Neural cell (in vitro differentiated cells): ENCODE measurements at regions not wholly inside any gene's neighbourhood (a gene's known extent, or its start where the extent isn't known, plus 50 kb on each side); places are given as distances from the start of the nearest gene placed in this dataset.

ENCODE experiments used
- H2AFZ ChIP-seq: fragments of 200-600, 300-800 bp; sonication (generic), shearing (Covaris generic); 2 replicates; pipeline ENCODE4 v1.6.0; 2014; ENCODE audit warnings: low read depth, mild to moderate bottlenecking, antibody characterized with exemption, low read length, moderate library complexity
- H3F3A ChIP-seq: fragments of 200-600 bp; shearing (Covaris generic); 2 replicates; pipeline ENCODE4 v1.6.1; 2016; ENCODE audit warnings: mild to moderate bottlenecking, moderate library complexity, mixed read lengths, antibody characterized with exemption, low read length; ENCODE audit not compliant: insufficient read depth, poor library complexity, severe bottlenecking
- H3K27ac ChIP-seq: fragments of 200-600, 300-800 bp; sonication (generic), shearing (Covaris generic); 2 replicates; pipeline ENCODE4 v1.5.1; 2014; ENCODE audit warnings: mild to moderate bottlenecking, low read length, moderate library complexity
- H3K27me3 ChIP-seq: fragments of 300-800, 200-600 bp; sonication (generic), shearing (Covaris generic); 2 replicates; pipeline ENCODE4 v1.6.0; 2014; ENCODE audit warnings: mild to moderate bottlenecking, low read depth, low read length, moderate library complexity; ENCODE audit not compliant: insufficient read depth
- H3K36me3 ChIP-seq: fragments of 300-800, 200-600 bp; sonication (generic), shearing (Covaris generic); 2 replicates; pipeline ENCODE4 v1.5.1; 2014; ENCODE audit warnings: mild to moderate bottlenecking, antibody characterized with exemption, low read length, moderate library complexity; ENCODE audit not compliant: insufficient read depth
- H3K4me2 ChIP-seq: fragments of 300-800, 200-600 bp; sonication (generic), shearing (Covaris generic); 2 replicates; pipeline ENCODE4 v1.6.0; 2014; ENCODE audit warnings: mild to moderate bottlenecking, low read length
- H3K4me3 ChIP-seq: fragments of 300-800, 200-600 bp; sonication (generic), shearing (Covaris generic); 2 replicates; pipeline ENCODE4 v1.5.1; 2014; ENCODE audit warnings: mild to moderate bottlenecking, low read length, moderate library complexity
- H3K79me2 ChIP-seq: fragments of 200-600 bp; shearing (Covaris generic); replicated peaks from 2 replicates; pipeline ENCODE4 v1.6.0; 2014; ENCODE audit warnings: mild to moderate bottlenecking, low read length, moderate library complexity; ENCODE audit not compliant: insufficient read depth
- H3K9ac ChIP-seq: fragments of 300-800, 200-600 bp; sonication (generic), shearing (Covaris generic); 2 replicates; pipeline ENCODE4 v1.6.1; 2016; ENCODE audit warnings: mild to moderate bottlenecking, low read length, mixed read lengths
- H3K9me2 ChIP-seq: fragments of 200-600 bp; shearing (Covaris generic); 2 replicates; pipeline ENCODE4 v1.6.1; 2016; ENCODE audit warnings: mild to moderate bottlenecking, low read length, mixed read lengths; ENCODE audit not compliant: insufficient read depth
- H3K9me3 ChIP-seq: fragments of 200-600, 300-800 bp; sonication (generic), shearing (Covaris generic); 2 replicates; pipeline ENCODE4 v1.6.1; 2016; ENCODE audit warnings: mild to moderate bottlenecking, mixed run types, low read length, moderate library complexity, mixed read lengths
- H4K20me1 ChIP-seq: fragments of 200-600 bp; shearing (Covaris generic); 2 replicates; pipeline ENCODE4 v1.6.1; 2016; ENCODE audit warnings: mild to moderate bottlenecking, mixed run types; ENCODE audit not compliant: insufficient read depth
- CTCF ChIP-seq: fragments of 450-650 bp; IDR thresholded peaks from 2 replicates; pipeline ENCODE4 v1.5.1; 2014; ENCODE audit warnings: antibody characterized with exemption, mild to moderate bottlenecking, moderate library complexity; ENCODE audit not compliant: poor library complexity, severe bottlenecking
- EZH2 ChIP-seq: fragments of 200-600, 300-800 bp; shearing (Covaris generic), sonication (generic); IDR thresholded peaks from 2 replicates; pipeline ENCODE4 v1.6.1; 2014; ENCODE audit warnings: antibody characterized with exemption, low read length, borderline replicate concordance, mild to moderate bottlenecking; ENCODE audit not compliant: insufficient read depth, poor library complexity, severe bottlenecking
- MXI1 ChIP-seq: fragments of 450-650 bp; conservative IDR thresholded peaks from 2 replicates; pipeline ENCODE4 v1.6.1; 2014; ENCODE audit warnings: antibody characterized with exemption, mild to moderate bottlenecking; ENCODE audit not compliant: poor library complexity, severe bottlenecking
- POLR2AphosphoS5 ChIP-seq: IDR thresholded peaks from 2 replicates; pipeline ENCODE4 v1.6.1; 2012
- RAD21 ChIP-seq: fragments of 450-650 bp; conservative IDR thresholded peaks from 2 replicates; pipeline ENCODE4 v1.6.1; 2014; ENCODE audit warnings: antibody characterized with exemption, mild to moderate bottlenecking, moderate library complexity
- REST ChIP-seq: IDR thresholded peaks from 2 replicates; pipeline ENCODE4 v1.6.1; 2012; ENCODE audit warnings: borderline replicate concordance
- SMC3 ChIP-seq: fragments of 450-650 bp; conservative IDR thresholded peaks from 2 replicates; pipeline ENCODE4 v1.6.1; 2014; ENCODE audit warnings: antibody characterized with exemption, mild to moderate bottlenecking, moderate library complexity; ENCODE audit not compliant: poor library complexity
- TAF1 ChIP-seq: IDR thresholded peaks from 2 replicates; pipeline ENCODE4 v1.6.1; 2012; ENCODE audit warnings: low read depth

- H3K4me3 ChIP-seq, result no peak overlapping the region
- no peak for TF ChIP-seq EZH2
- TF ChIP-seq SMC3, result no peak
- H3K4me2 ChIP-seq, result no peak overlapping the region
- no peaks in the 10 kb centered on the region for H3K79me2 ChIP-seq
- no peaks in the 10 kb centered on the region for H3K27me3 ChIP-seq
- H3K9me3 ChIP-seq, result no peaks in the 10 kb centered on the region
- H4K20me1 ChIP-seq, result no peaks in the 10 kb centered on the region
- H3K9me2 ChIP-seq, result no peaks in the 10 kb centered on the region
- H2AFZ ChIP-seq, result no peak overlapping the region
- no peak overlapping the region for H3K9ac ChIP-seq
- no peaks in the 10 kb centered on the region for H3F3A ChIP-seq
- no peaks in the 10 kb centered on the region for H3K36me3 ChIP-seq
- no peak overlapping the region for H3K27ac ChIP-seq
Observed at GRCh38 chr22:49613511-49614270, 214.0 kb downstream of the BRD1 start.

GRCh38 chr22:49613108-49613507, 214.6 kb downstream of the BRD1 start:
- H3K9me3 ChIP-seq, result no peaks in the 10 kb centered on the region
- H3K79me2 ChIP-seq, result no peaks in the 10 kb centered on the region
- no peak overlapping the region for H3K4me3 ChIP-seq
- no peaks in the 10 kb centered on the region for H3K27me3 ChIP-seq
- no peak overlapping the region for H3K4me2 ChIP-seq
- no peaks in the 10 kb centered on the region for H3F3A ChIP-seq
- no peak overlapping the region for H3K27ac ChIP-seq
- no peak overlapping the region for H3K9ac ChIP-seq
- no peaks in the 10 kb centered on the region for H3K9me2 ChIP-seq
- no peaks in the 10 kb centered on the region for H3K36me3 ChIP-seq
- H4K20me1 ChIP-seq, result no peaks in the 10 kb centered on the region
- TF ChIP-seq REST, result no peak
- TF ChIP-seq POLR2AphosphoS5, result no peak
- TF ChIP-seq CTCF, result no peak
- no peak for TF ChIP-seq TAF1
- TF ChIP-seq SMC3, result no peak
- TF ChIP-seq MXI1, result no peak
- no peak for TF ChIP-seq RAD21
- H2AFZ ChIP-seq, result no peak overlapping the region
